Vagina (tissue), 2 donors: ENCODE measurements at regions not wholly inside any gene's neighbourhood (a gene's known extent, or its start where the extent isn't known, plus 50 kb on each side); places are given as distances from the start of the nearest gene placed in this dataset.

Experiments
- DNase-seq, 2 donors: peaks; one replicate each; pipeline ENCODE4 v3.0.0-alpha.2; 2017; ENCODE audit errors: extremely low spot score in 2 of 2
- H3K27ac ChIP-seq: fragments of 200-600 bp; sonication (generic); one replicate; pipeline ENCODE4 v1.5.1; 2019
- H3K27me3 ChIP-seq: fragments of 200-600 bp; sonication (generic); one replicate; pipeline ENCODE4 v1.5.1; 2019
- H3K36me3 ChIP-seq, 2 donors: fragments of 200-600 bp; sonication (generic); one replicate each; pipeline ENCODE4 v1.5.1; 2017 to 2019
- H3K4me1 ChIP-seq: fragments of 200-600 bp; sonication (generic); one replicate; pipeline ENCODE4 v1.5.1; 2019
- H3K4me3 ChIP-seq, 2 donors: fragments of 200-600 bp; sonication (generic); 1 replicate in 1 of 2; 2 replicates in 1 of 2; pipeline ENCODE4 v1.5.1; 2016 to 2019
- H3K9me3 ChIP-seq: fragments of 200-600 bp; sonication (generic); one replicate; pipeline ENCODE4 v1.5.1; 2019
- POLR2A ChIP-seq, 2 donors: fragments of 450-650 bp; IDR thresholded peaks; one replicate each; pipeline ENCODE4 v1.6.1; 2017; ENCODE audit warnings: antibody characterized with exemption in 2 of 2, mild to moderate bottlenecking in 2 of 2, moderate library complexity in 2 of 2
- POLR2AphosphoS5 ChIP-seq, 2 donors: sonication (generic); formaldehyde crosslinking; IDR thresholded peaks; one replicate each; pipeline ENCODE4 v1.9.0; 2017; ENCODE audit warnings: antibody characterized with exemption in 2 of 2, mild to moderate bottlenecking in 2 of 2, low read depth in 1 of 2; ENCODE audit not compliant: insufficient read depth in 1 of 2
- intact Hi-C: fragments of 100-400 bp; cut with DNase I; formaldehyde crosslinking; loops from one replicate; pipeline ENCODE4 v1.15.1; 2023
- TF ChIP-seq, protein P1 (sequence below), 3 experiments: fragments of 450-650 bp in 2 of 3; fragments of 200-600 bp in 1 of 3; sonication (generic) in 1 of 3; IDR thresholded peaks; one replicate each; pipeline ENCODE4 v1.5.1; 2017 to 2019; ENCODE audit warnings: antibody characterized with exemption in 3 of 3, mild to moderate bottlenecking in 2 of 3, moderate library complexity in 2 of 3

DNA sequence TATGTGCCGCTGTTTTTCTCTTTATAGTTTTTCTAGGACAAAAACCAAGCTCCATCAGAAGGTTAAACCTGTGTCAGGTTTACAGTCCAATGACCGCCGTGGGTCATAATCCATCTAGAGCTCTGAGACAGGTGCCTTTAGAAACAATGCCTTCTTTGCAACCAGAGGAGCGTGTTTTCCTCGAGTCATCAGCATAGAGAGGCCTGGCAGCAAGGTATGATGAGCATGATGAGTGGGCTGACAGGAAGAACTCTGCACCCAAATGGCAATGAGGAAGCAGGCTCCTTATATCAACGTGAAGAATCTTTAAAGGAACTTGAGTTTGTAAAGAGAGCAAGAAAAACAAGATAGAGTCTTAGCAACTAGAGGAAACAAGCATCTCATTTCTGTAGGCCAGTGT, 60.5 kb upstream of the NUDT4 start:
- Histone ChIP-seq H3K36me3 (no peaks in the 10 kb centered on the region), H3K27ac (no peak overlapping the region), H3K4me1 (peaks cover 6% of the 10 kb centered on the region), H3K27me3 (no peaks in the 10 kb centered on the region), H3K9me3 (no peaks in the 10 kb centered on the region), H3K4me3 (no peak overlapping the region)
- DNase-seq = no peak
- intact Hi-C loops = no loop called here
- TF ChIP-seq, protein P1, sequence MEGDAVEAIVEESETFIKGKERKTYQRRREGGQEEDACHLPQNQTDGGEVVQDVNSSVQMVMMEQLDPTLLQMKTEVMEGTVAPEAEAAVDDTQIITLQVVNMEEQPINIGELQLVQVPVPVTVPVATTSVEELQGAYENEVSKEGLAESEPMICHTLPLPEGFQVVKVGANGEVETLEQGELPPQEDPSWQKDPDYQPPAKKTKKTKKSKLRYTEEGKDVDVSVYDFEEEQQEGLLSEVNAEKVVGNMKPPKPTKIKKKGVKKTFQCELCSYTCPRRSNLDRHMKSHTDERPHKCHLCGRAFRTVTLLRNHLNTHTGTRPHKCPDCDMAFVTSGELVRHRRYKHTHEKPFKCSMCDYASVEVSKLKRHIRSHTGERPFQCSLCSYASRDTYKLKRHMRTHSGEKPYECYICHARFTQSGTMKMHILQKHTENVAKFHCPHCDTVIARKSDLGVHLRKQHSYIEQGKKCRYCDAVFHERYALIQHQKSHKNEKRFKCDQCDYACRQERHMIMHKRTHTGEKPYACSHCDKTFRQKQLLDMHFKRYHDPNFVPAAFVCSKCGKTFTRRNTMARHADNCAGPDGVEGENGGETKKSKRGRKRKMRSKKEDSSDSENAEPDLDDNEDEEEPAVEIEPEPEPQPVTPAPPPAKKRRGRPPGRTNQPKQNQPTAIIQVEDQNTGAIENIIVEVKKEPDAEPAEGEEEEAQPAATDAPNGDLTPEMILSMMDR (IDR thresholded peaks at IDR 0.05) = no peak
- no peak for TF ChIP-seq POLR2A (IDR thresholded peaks at IDR 0.05)

GRCh38 chr12:93318720-93319522, 58.8 kb upstream of the NUDT4 start:
- no peak overlapping the region for H3K27ac ChIP-seq
- H3K4me3 ChIP-seq = no peak overlapping the region
- H3K9me3 ChIP-seq = no peaks in the 10 kb centered on the region
- H3K27me3 ChIP-seq = no peaks in the 10 kb centered on the region
- intact Hi-C loops = no loop called here
- no peaks in the 10 kb centered on the region for H3K36me3 ChIP-seq
- H3K4me1 ChIP-seq = peaks cover 6% of the 10 kb centered on the region
- TF ChIP-seq, protein P1 (IDR thresholded peaks at IDR 0.05) = no peak
- TF ChIP-seq POLR2A (IDR thresholded peaks at IDR 0.05) (no peak), POLR2AphosphoS5 (IDR thresholded peaks at IDR 0.05; ENCODE audit: insufficient read depth in 1 of 2, low read depth in 1 of 2) (no peak)
- DNase-seq = no peak

GRCh38 chr12:93319523-93320050, 58.1 kb upstream of the NUDT4 start:
- Histone ChIP-seq H3K4me1 (peaks cover 6% of the 10 kb centered on the region), H3K4me3 (no peak overlapping the region), H3K9me3 (no peaks in the 10 kb centered on the region), H3K36me3 (no peaks in the 10 kb centered on the region), H3K27ac (no peak overlapping the region), H3K27me3 (no peaks in the 10 kb centered on the region)
- intact Hi-C loops = no loop called here
- TF ChIP-seq, protein P1 (IDR thresholded peaks at IDR 0.05) = no peak
- TF ChIP-seq POLR2AphosphoS5 (IDR thresholded peaks at IDR 0.05; ENCODE audit: insufficient read depth in 1 of 2, low read depth in 1 of 2) (no peak), POLR2A (IDR thresholded peaks at IDR 0.05) (no peak)
- DNase-seq = no peak

- intact Hi-C loops = no loop called here
- H3K27ac ChIP-seq = no peak overlapping the region
- H3K27me3 ChIP-seq = no peaks in the 10 kb centered on the region
- no peak for TF ChIP-seq POLR2A (IDR thresholded peaks at IDR 0.05)
- TF ChIP-seq, protein P1 (IDR thresholded peaks at IDR 0.05) = no peak
- no peak for TF ChIP-seq POLR2AphosphoS5 (IDR thresholded peaks at IDR 0.05; ENCODE audit: insufficient read depth in 1 of 2, low read depth in 1 of 2)
- no peaks in the 10 kb centered on the region for H3K36me3 ChIP-seq
- DNase-seq = no peak
- H3K4me1 ChIP-seq = peaks cover 6% of the 10 kb centered on the region
- H3K9me3 ChIP-seq = no peaks in the 10 kb centered on the region
- no peak overlapping the region for H3K4me3 ChIP-seq
Measured at GRCh38 chr12:93322784-93323183, 54.9 kb upstream of the NUDT4 start.

DNA sequence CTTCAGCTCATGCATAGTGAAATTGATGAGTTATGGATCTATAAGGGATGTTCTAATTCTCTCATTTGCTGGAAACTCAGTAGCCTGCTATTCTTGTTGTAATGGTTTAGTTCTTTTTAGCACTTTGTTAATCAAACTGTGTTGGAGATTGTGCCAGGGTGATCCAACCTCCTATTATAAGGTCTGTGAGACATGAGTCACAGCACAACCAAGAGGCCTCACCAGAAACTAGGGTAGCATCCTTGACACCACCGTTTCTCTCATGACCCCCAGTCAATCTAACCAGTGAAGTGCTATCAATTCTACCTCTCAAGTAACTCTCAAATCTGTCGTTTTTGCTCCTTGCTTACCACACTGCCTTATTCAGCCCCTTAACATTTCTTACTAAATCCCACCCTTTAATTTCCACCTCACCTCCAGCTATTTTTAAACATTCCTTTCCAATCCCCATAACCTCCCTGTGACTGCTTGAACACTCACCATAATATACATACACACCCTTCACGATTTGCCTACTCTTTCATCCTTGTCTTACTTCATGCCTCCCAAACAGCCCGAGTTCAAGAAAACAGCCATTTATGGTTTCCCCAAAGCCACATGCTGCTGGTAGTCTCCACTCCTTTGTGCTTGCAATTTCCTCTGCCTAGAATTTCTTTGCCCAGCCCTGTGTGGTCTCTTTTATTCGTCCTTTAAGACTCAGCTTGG, 53.9 kb upstream of the NUDT4 start:
- Histone ChIP-seq H3K27me3 (no peaks in the 10 kb centered on the region), H3K27ac (no peak overlapping the region), H3K36me3 (no peaks in the 10 kb centered on the region), H3K4me1 (peaks cover 6% of the 10 kb centered on the region), H3K4me3 (no peak overlapping the region), H3K9me3 (no peaks in the 10 kb centered on the region)
- DNase-seq = no peak
- TF ChIP-seq POLR2A (IDR thresholded peaks at IDR 0.05) (no peak), POLR2AphosphoS5 (IDR thresholded peaks at IDR 0.05; ENCODE audit: insufficient read depth in 1 of 2, low read depth in 1 of 2) (no peak)
- TF ChIP-seq, protein P1 (IDR thresholded peaks at IDR 0.05) = no peak
- intact Hi-C loops = no loop called here
